HepG2 (cell line): ENCODE measurements at regions not wholly inside any gene's neighbourhood (a gene's known extent, or its start where the extent isn't known, plus 50 kb on each side); places are given as distances from the start of the nearest gene placed in this dataset.
A peak's percentile ranks its signal among the peaks of the same experiment; 100 is the strongest.

Experiments used
- HDAC1 ChIP-seq: sonication (generic); formaldehyde crosslinking; IDR thresholded peaks from 2 replicates; pipeline ENCODE4 v1.5.1; 2020; ENCODE audit warnings: mild to moderate bottlenecking, missing genetic modification reagents
- MTF1 ChIP-seq: sonication (generic); formaldehyde crosslinking; IDR thresholded peaks from 2 replicates; pipeline ENCODE4 v1.5.0; 2020; ENCODE audit warnings: missing genetic modification reagents
- NFIB ChIP-seq: sonication (generic); formaldehyde crosslinking; IDR thresholded peaks from 2 replicates; pipeline ENCODE4 v1.9.0; 2021; ENCODE audit warnings: missing genetic modification reagents, mild to moderate bottlenecking, borderline replicate concordance
- PATZ1 ChIP-seq: sonication (generic); formaldehyde crosslinking; IDR thresholded peaks from 2 replicates; pipeline ENCODE4 v1.4.0; 2020; ENCODE audit warnings: missing genetic modification reagents
- TCF7 ChIP-seq: sonication (generic); IDR thresholded peaks from 2 replicates; pipeline ENCODE4 v1.6.1; 2016; ENCODE audit warnings: antibody characterized with exemption, low read depth
- ZNF451 ChIP-seq: sonication (generic); formaldehyde crosslinking; IDR thresholded peaks from 2 replicates; pipeline ENCODE4 v1.5.0; 2020; ENCODE audit warnings: mild to moderate bottlenecking, missing genetic modification reagents
- ZNF619 ChIP-seq: sonication (generic); formaldehyde crosslinking; IDR thresholded peaks from 2 replicates; pipeline ENCODE4 v1.4.0; 2020; ENCODE audit warnings: mild to moderate bottlenecking, missing genetic modification reagents
- ZNF687 ChIP-seq: sonication (generic); formaldehyde crosslinking; IDR thresholded peaks from 2 replicates; pipeline ENCODE4 v1.5.1; 2020; ENCODE audit warnings: mild to moderate bottlenecking, missing genetic modification reagents, moderate library complexity
- TF ChIP-seq, protein P1 (sequence below): sonication (generic); formaldehyde crosslinking; IDR thresholded peaks from 2 replicates; pipeline ENCODE4 v1.5.0; 2020; ENCODE audit warnings: missing genetic modification reagents
- TF ChIP-seq, protein P2 (sequence below): sonication (generic); formaldehyde crosslinking; IDR thresholded peaks from 2 replicates; pipeline ENCODE4 v1.4.0; 2020; ENCODE audit warnings: missing genetic modification reagents
- TF ChIP-seq, protein P3 (sequence below): sonication (generic); formaldehyde crosslinking; IDR thresholded peaks from 2 replicates; pipeline ENCODE4 v1.8.0; 2022; ENCODE audit warnings: missing genetic modification reagents, mild to moderate bottlenecking, moderate library complexity, borderline replicate concordance
- TF ChIP-seq, protein P4 (sequence below): sonication (generic); formaldehyde crosslinking; IDR thresholded peaks from 2 replicates; pipeline ENCODE4 v1.5.0; 2020; ENCODE audit warnings: mild to moderate bottlenecking, missing genetic modification reagents

DNA sequence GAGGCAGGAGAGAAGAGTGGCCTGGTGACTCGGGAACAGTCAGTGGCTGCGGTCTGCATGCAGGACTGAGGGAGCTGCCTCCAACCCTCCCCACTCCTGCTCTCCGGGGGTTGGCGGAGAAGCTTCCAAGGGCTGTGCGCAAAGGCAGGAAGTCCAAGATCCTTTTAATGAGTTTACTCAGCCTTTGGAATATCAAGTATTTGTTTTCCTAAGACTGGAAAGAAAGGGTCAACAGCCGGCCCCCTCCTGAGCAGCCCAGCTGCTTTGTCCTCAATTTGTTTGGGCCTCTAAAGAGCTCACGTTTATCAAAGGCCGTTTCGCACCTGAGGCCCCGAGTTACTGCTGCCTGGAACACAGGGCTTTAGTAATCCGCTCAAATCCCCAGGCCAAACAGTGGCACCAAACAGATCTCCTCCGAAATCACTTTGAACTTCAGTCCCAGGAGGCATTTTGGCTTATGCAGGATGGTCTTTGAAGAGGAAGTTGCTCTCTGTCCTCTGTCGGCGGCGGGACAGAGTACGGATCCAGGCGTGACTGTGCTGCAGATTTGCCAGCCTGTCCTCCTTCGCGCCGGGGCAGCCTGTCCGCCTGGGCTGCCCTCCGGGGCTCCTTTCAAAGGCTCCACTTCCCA, 117.2 kb upstream of the FZD10 start (continued):
- TF ChIP-seq ZNF687 (CRISPR knock-in tag) (peak; percentile 38), MTF1 (CRISPR knock-in tag) (peak; percentile 91), ZNF451 (no peak), HDAC1 (CRISPR knock-in tag) (peak; percentile 23; the same call in 1 of the 2 replicates), NFIB (CRISPR knock-in tag) (no peak), TCF7 (peak; percentile 90), ZNF619 (no peak), PATZ1 (0 out of 2 replicates have a peak, but pooled peaks have one; percentile 29)
- TF ChIP-seq, protein P1, sequence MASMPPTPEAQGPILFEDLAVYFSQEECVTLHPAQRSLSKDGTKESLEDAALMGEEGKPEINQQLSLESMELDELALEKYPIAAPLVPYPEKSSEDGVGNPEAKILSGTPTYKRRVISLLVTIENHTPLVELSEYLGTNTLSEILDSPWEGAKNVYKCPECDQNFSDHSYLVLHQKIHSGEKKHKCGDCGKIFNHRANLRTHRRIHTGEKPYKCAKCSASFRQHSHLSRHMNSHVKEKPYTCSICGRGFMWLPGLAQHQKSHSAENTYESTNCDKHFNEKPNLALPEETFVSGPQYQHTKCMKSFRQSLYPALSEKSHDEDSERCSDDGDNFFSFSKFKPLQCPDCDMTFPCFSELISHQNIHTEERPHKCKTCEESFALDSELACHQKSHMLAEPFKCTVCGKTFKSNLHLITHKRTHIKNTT (CRISPR knock-in tag), result no peak
- TF ChIP-seq, protein P2, sequence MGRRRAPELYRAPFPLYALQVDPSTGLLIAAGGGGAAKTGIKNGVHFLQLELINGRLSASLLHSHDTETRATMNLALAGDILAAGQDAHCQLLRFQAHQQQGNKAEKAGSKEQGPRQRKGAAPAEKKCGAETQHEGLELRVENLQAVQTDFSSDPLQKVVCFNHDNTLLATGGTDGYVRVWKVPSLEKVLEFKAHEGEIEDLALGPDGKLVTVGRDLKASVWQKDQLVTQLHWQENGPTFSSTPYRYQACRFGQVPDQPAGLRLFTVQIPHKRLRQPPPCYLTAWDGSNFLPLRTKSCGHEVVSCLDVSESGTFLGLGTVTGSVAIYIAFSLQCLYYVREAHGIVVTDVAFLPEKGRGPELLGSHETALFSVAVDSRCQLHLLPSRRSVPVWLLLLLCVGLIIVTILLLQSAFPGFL, result no peak
- TF ChIP-seq, protein P3, sequence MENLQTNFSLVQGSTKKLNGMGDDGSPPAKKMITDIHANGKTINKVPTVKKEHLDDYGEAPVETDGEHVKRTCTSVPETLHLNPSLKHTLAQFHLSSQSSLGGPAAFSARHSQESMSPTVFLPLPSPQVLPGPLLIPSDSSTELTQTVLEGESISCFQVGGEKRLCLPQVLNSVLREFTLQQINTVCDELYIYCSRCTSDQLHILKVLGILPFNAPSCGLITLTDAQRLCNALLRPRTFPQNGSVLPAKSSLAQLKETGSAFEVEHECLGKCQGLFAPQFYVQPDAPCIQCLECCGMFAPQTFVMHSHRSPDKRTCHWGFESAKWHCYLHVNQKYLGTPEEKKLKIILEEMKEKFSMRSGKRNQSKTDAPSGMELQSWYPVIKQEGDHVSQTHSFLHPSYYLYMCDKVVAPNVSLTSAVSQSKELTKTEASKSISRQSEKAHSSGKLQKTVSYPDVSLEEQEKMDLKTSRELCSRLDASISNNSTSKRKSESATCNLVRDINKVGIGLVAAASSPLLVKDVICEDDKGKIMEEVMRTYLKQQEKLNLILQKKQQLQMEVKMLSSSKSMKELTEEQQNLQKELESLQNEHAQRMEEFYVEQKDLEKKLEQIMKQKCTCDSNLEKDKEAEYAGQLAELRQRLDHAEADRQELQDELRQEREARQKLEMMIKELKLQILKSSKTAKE (CRISPR knock-in tag), result 0 out of 2 replicates have a peak, but pooled peaks have one; percentile 12
- TF ChIP-seq, protein P4, sequence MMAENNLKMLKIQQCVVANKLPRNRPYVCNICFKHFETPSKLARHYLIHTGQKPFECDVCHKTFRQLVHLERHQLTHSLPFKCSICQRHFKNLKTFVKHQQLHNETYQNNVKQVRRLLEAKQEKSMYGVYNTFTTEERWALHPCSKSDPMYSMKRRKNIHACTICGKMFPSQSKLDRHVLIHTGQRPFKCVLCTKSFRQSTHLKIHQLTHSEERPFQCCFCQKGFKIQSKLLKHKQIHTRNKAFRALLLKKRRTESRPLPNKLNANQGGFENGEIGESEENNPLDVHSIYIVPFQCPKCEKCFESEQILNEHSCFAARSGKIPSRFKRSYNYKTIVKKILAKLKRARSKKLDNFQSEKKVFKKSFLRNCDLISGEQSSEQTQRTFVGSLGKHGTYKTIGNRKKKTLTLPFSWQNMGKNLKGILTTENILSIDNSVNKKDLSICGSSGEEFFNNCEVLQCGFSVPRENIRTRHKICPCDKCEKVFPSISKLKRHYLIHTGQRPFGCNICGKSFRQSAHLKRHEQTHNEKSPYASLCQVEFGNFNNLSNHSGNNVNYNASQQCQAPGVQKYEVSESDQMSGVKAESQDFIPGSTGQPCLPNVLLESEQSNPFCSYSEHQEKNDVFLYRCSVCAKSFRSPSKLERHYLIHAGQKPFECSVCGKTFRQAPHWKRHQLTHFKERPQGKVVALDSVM (CRISPR knock-in tag), result peak; percentile 61
